NOMO-1 treated with dmso at 0.1 percent for 144 hours (cell line): ENCODE measurements at regions not wholly inside any gene's neighbourhood (a gene's known extent, or its start where the extent isn't known, plus 50 kb on each side); places are given as distances from the start of the nearest gene placed in this dataset.
"Not testable (repeated sequence)": the region's sequence is repeated elsewhere in the genome, so short reads cannot be mapped to it uniquely, and the experiment has no call there.

Source experiments
- DNase-seq: peaks from one replicate; lab custom pipeline; 2025; ENCODE audit not compliant: unreplicated experiment; lab: John Stamatoyannopoulos, UW

GRCh38 chr22:22697377-22698117, 53.1 kb downstream of the GGTLC2 start:
- DNase-seq: no peak

DNA sequence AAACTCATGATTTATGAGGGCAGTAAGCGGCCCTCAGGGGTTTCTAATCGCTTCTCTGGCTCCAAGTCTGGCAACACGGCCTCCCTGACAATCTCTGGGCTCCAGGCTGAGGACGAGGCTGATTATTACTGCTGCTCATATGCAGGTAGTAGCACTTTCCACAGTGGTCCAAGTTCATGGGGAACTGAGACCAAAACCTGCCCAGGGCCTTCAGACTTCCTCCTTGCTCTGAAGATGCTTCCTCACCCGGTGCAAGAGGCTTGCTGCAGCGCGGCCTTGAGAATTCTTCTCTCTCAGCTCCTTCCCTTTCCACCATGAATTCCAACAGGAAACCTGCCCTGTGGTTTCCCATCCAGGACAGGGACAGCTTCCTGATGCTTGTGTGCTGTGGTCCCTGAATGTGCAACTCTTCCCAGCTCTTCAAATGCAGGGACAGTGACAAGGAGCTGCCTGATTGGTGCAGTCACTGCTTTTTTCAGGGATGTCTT, 53.9 kb downstream of the GGTLC2 start:
- DNase-seq: no peak

- DNase-seq: no peak
Measured at GRCh38 chr22:22700631-22701030, 56.2 kb downstream of the GGTLC2 start.

GRCh38 chr22:22701557-22701956, 57.1 kb downstream of the GGTLC2 start:
- not testable (repeated sequence) for DNase-seq

DNA sequence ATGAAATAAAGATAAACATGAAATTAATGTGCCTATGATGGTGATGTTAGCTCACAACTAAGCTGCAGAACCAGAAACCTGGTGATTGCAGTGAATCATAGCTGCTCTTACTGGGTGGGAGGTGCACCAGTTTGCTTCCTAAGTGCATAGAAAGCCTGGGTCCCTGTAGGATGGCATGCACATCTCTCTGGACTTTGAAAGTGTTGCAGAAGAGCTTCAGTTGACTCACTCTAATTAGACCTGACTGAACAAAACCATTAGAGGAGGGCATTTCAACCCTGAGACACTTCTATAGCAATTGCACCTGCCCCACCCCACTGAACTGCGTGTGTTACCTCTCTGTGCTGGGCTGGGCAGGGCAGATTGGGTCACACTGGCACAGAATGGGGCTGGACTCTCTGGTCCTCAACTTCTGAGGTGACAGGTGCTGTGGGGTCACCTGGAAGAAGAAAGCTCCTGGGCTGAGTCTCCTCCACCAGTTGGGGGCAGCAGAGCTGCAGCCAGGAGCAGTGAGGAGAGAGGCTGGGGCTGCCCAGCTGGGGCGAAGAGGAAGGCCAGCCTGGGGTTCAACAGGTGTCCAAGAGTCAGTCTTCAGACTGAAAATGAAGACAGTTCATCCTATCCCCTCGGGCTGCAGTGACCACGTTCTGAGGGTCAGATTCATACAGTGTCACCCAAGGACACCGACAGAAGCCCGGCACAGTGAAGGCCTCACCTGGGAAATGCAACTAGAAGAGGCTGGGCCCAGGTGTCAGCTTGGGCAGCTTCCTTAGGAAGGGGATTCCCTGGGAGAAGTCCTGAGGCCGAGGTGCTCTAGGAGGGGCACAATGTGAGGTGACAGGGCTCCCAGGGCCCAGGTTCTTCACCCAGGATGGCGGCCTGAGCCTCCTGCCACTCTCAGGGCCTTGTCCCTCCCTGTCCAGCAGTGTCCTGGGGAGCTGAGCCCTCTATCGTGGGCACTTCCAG, 58.1 kb downstream of the GGTLC2 start:
- DNase-seq: no peak

DNA sequence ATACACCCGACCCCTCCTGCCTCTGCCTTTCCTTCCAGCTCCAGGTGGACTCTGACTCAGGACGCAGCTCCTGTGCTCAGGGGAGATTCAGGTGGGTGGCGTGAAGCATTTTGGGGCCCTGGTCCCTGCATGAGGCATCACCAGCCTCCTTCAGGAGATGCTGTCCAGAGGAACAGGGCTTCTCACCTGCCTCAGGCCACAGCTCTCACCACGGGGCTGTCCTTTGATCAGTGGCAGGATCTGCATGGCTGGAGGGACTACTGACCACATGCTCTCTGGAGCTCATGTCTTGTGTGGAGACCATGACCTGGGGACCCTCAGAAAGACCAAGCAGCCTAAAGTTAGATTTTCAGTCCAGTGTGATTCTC, 58.8 kb downstream of the GGTLC2 start:
- DNase-seq: no peak

DNA sequence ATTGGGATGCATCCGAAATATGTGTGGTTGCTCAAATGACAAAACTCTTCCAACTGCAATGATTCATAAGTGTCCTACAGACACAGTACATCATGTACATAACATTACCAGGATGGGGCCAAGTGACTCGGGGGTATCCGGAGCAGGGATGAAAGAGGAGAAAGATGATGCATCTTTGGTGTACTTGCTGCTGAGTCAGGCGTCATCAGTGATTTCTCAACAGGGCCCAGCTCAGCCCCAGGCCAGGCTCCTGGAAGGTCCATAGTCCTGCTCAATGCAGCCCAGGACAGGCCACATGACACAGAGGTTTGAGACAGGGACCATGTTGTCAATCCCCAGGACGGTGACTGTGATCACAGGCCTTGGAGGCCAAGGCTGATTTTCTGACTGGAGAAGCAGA, 59.3 kb downstream of the GGTLC2 start:
- DNase-seq: no peak

- no peak for DNase-seq
Measured at GRCh38 chr22:22704156-22704946, 59.9 kb downstream of the GGTLC2 start.

DNA sequence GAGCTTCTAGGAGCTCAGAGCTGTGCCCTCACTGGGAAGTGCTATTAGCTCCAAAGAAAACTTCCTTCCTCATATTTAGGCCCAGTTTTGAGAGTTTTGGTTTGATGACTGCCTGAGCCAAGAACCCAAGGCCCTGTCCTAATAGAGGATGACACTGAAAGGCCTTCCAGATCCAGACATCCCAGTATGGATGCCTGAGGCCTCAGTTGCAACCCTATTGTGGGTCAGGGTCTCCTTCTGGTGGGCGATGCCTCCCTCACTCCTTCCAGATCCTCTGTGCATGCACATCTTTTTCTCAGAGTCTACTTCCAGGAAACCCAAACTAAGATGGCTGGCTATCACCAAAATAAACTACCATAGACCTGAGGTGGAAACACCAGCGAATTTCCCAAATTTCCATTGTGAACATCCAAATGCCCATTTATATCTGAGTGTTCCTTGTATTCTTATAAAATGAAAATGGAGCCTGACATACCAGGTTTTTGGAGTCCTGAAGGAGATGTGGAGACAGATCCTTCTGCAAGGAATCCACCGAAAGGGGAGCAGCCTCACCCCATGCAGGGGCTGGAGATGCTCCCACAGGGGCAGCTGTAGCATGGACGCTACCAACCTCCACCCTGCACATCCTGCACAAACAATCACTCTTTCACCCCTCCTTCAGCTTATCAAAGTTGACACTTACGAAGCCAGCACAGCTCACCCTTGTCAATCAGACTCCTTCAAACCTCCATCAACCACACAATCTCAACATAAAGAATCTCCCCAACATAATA, 61.1 kb downstream of the GGTLC2 start:
- DNase-seq: no peak

DNA sequence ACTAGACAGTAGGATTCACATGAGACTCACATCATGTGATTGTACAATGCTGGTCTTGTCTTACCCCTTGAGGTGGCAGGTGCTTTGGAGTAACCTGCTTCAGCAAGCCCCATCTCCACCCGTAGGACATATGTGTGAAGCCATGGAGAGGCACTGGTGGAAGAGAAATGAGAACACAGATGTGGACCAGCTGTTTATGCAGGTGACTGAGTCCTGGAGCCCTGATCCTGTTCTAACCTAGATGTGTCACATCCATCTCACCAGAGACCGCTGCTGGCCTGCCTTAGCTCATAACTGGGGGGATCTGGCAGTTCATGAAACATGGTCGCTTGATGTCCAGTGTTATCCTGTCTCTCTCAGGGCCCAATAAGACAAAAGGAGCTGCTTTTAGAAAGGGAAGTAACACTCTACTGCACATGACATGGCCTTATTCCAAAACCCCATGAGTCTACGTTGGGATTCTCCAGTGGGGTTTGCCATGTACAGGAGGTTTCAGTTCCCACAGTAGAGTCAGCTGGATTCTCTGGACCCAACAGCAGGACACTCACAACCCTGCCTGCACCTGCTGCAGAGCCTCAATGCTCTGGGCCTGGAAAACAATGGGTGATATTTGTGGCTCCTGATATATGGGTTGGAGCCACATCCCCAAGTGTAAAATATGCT, 62.0 kb downstream of the GGTLC2 start:
- DNase-seq: no peak

DNA sequence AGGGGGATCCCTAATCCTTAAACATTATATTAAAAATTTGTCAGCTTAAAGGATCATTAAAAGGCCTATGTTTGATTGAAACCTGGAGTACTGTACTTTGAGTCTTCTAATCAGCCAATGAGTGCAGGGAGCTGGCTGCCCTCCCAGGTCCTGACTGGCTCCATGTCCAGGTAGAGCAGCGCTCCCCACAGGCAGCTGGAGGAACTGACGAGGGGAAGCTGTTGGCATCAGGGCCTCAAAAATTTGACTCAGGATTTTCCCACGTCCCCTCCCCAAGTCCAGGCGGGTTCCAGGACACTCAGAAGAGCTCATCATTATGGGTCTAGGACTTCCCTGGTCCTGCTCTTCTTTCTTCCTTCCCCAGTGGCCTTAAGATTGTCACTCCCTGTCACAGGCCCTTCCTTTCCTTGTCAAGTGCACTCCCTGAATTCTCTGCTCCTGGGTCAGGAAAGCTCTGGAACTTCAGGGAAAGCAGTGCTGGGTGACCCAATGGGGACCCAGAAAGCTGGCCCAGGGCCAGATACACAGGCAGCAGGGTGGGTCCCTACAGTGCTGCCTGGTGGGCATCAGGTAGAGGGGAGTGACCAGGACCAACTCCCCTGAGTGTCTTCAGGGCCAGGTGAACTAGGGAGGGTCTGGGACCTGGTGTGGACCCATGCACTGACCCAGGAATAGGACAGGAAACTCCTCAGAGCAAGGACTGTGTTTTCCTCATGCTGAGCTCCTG, 65.5 kb downstream of the GGTLC2 start:
- no peak for DNase-seq

DNA sequence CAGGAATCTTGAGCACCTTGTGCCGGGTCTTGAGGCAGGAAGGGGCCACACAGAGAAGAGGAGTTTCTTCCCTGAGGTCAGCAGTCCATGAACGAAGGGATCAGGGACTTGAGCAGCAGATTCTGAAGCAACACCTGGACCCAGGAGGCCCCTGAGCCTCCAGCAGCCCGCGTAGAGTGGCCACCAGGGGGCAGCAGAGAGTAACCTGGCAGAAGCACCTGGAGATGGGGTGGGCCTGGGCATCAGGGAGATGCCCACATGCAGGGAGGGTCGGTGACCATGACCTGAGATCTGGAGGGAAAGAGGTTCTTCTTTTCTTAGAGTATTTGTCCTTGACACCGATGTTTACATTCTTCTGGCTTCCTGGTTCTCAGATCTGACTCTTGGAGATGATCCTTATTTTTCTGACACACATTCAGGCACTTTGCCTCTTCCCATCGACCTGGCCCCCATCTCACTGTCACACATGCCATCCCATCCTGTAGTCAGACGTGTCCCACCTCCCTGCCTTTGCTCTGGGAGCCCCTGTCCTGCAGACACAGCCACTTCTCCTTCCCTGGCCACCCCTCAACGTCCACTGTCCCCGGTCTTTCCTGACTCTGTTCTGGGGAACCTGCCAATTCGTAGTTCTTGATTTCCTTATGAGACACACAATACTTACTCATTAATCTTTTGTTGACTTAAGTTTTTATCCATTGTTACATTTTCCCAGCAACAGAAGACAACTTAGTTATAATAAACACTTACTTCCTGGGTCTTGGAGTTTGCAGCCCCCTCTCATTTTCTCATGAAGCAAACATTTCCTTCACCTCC, 66.5 kb downstream of the GGTLC2 start:
- no peak for DNase-seq

DNA sequence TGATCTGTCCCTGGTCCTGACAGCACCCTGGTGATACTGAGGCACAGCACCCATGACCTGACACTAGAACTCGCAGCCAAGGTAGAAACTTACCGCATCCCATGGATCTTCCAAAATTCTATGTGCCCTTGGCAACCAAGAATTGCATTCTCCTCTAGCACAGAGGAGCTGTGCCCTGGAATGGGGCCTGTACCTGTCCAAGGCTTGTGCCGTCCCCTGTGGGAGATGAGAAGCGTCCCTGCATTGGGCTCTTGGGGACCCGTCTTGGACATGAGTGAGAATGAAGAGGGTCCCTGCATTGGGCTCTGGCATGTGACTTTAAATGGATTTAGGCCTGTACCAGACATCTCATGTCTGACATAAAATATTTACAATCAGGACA, 67.1 kb downstream of the GGTLC2 start:
- no peak for DNase-seq

GRCh38 chr22:22712092-22712658, 67.8 kb downstream of the GGTLC2 start:
- DNase-seq: no peak

DNA sequence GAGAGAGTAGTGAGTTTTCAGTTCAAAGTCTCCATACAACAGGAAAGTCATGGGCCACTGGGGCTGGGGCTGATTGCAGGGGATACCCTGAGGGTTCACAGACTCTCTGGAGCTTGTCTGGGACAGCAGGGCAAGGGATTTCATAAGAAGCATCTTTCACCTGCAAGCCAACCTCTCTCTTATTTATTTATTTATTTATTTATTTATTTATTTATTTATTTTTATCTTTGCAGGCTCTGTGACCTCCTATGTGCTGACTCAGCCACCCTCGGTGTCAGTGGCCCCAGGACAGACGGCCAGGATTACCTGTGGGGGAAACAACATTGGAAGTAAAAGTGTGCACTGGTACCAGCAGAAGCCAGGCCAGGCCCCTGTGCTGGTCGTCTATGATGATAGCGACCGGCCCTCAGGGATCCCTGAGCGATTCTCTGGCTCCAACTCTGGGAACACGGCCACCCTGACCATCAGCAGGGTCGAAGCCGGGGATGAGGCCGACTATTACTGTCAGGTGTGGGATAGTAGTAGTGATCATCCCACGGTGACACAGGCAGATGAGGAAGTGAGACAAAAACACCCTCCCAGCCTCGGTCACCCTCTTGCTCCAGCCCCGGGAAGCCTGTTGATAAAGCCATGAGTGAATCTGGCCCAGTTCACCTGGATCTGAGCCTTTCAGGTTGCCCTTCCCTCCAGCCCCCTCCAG, 68.4 kb downstream of the GGTLC2 start:
- DNase-seq: no peak

- DNase-seq: no peak
Measured at GRCh38 chr22:22713416-22713815, 69.0 kb downstream of the GGTLC2 start.

DNA sequence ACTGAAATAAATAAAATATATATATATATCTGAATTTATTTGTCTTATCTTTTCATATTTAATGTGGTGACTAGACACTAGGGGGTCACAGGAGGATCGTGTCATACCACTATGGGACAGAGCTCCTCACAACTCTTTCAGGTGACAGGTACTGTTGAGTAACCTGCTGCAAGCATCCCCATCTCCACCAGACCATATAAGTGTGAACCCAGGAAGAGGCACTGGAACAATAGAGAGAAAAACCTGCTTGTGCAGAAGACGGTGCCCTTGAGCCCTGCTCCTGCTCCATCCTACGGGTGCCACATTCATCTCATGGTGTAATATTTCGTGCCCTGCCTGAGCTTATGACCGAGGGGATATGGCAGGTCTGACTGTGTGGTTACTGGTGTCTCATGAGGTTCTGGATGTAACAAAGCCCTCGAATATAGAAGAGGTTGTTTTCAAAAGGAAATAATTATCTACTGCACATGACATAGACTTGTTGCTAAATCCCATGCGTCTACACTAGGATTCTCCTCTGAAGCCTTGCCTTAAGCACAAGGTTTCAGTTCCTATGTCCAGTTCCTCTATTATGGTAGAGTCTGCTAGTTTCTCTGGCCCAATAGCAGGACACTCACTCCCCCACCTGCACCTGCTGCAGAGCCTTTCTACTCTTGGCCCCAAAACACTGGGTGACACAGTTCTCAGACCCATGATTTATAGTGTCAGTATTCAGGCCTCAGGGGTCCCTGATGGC, 70.4 kb downstream of the GGTLC2 start:
- peak; percentile 80 for DNase-seq
